ENCODE measurements at regions not wholly inside any gene's neighbourhood (a gene's known extent, or its start where the extent isn't known, plus 50 kb on each side); places are given as distances from the start of the nearest gene placed in this dataset.

GRCh38 chr13:50527612-50528509 is 315.6 kb downstream of the DLEU7 start:
- intact Hi-C loops (cut with DNase I): no loop called here
- H3K9me3 ChIP-seq: no peaks in the 10 kb centered on the region
- H3K4me1 ChIP-seq: peaks cover 32% of the 10 kb centered on the region
- DNase-seq (no peak), ATAC-seq (no peak)
- H3K27ac ChIP-seq: no peak overlapping the region
- no peaks in the 10 kb centered on the region for H3K27me3 ChIP-seq
- no peak for TF ChIP-seq CTCF (IDR thresholded peaks at IDR 0.05)
- H3K36me3 ChIP-seq: no peaks in the 10 kb centered on the region
- H3K4me3 ChIP-seq: no peak overlapping the region

- DNase-seq (peak; percentile 91), ATAC-seq (peak; percentile 90)
- intact Hi-C loops (cut with DNase I): no loop called here
- H3K27ac ChIP-seq: peak overlapping the region; percentile 72
- no peaks in the 10 kb centered on the region for H3K36me3 ChIP-seq
- H3K27me3 ChIP-seq: no peaks in the 10 kb centered on the region
- no peak for TF ChIP-seq CTCF (IDR thresholded peaks at IDR 0.05)
- peaks cover 27% of the 10 kb centered on the region for H3K4me1 ChIP-seq
- H3K4me3 ChIP-seq: peak overlapping the region; percentile 8
- H3K9me3 ChIP-seq: no peaks in the 10 kb centered on the region
These were observed 314.2 kb downstream of the DLEU7 start for GRCh38 chr13:50529154-50529882.

- Histone ChIP-seq H3K27me3 (no peaks in the 10 kb centered on the region), H3K4me3 (no peak overlapping the region), H3K27ac (no peak overlapping the region), H3K36me3 (no peaks in the 10 kb centered on the region), H3K9me3 (peaks cover 10% of the 10 kb centered on the region), H3K4me1 (peaks cover 18% of the 10 kb centered on the region)
- peak; percentile 70 for TF ChIP-seq CTCF (IDR thresholded peaks at IDR 0.05)
- DNase-seq (no peak), ATAC-seq (peak; percentile 40)
- intact Hi-C loops (cut with DNase I): no loop called here
These were observed 311.3 kb downstream of the DLEU7 start for GRCh38 chr13:50531917-50532899.

GRCh38 chr13:50535050-50535449 is 308.4 kb downstream of the DLEU7 start:
- Histone ChIP-seq H3K4me1 (no peaks in the 10 kb centered on the region), H3K9me3 (peaks cover 10% of the 10 kb centered on the region), H3K36me3 (no peaks in the 10 kb centered on the region), H3K27ac (no peak overlapping the region), H3K4me3 (no peak overlapping the region), H3K27me3 (no peaks in the 10 kb centered on the region)
- ATAC-seq (no peak), DNase-seq (no peak)
- no peak for TF ChIP-seq CTCF (IDR thresholded peaks at IDR 0.05)
- intact Hi-C loops (cut with DNase I): no loop called here

GRCh38 chr13:50537029-50537428 is 306.5 kb downstream of the DLEU7 start:
- ATAC-seq (no peak), DNase-seq (no peak)
- Histone ChIP-seq H3K36me3 (no peaks in the 10 kb centered on the region), H3K9me3 (peaks cover 10% of the 10 kb centered on the region), H3K4me1 (no peaks in the 10 kb centered on the region), H3K27ac (no peak overlapping the region), H3K27me3 (no peaks in the 10 kb centered on the region), H3K4me3 (no peak overlapping the region)
- TF ChIP-seq CTCF (IDR thresholded peaks at IDR 0.05): no peak
- intact Hi-C loops (cut with DNase I): no loop called here
